ENCODE measurements at regions not wholly inside any gene's neighbourhood (a gene's known extent, or its start where the extent isn't known, plus 50 kb on each side); places are given as distances from the start of the nearest gene placed in this dataset.
"Not testable (repeated sequence)": the region's sequence is repeated elsewhere in the genome, so short reads cannot be mapped to it uniquely, and the experiment has no call there.

- H3K27ac Mint-ChIP-seq, result no peak overlapping the region
- H3K9me3 Mint-ChIP-seq, result no peaks in the 10 kb centered on the region
- no peaks in the 10 kb centered on the region for H3K27me3 Mint-ChIP-seq (ENCODE audit: low read depth)
- DNase-seq (ENCODE audit: low spot score in 2 of 2, unreplicated experiment in 2 of 2), result no peak
- peaks cover 34% of the 10 kb centered on the region for H3K4me1 Mint-ChIP-seq
- no peaks in the 10 kb centered on the region for H3K36me3 Mint-ChIP-seq
- H3K4me3 Mint-ChIP-seq, result no peak overlapping the region
- no peak for TF ChIP-seq CTCF (IDR thresholded peaks at IDR 0.05; ENCODE audit: unreplicated experiment)
Measured at GRCh38 chr3:194035406-194036138, 100.4 kb upstream of the HES1 start.

- Mint-ChIP-seq H3K36me3 (no peaks in the 10 kb centered on the region), H3K4me1 (peaks cover 38% of the 10 kb centered on the region), H3K4me3 (no peak overlapping the region), H3K9me3 (no peaks in the 10 kb centered on the region), H3K27ac (no peak overlapping the region), H3K27me3 (ENCODE audit: low read depth) (no peaks in the 10 kb centered on the region)
- TF ChIP-seq CTCF (IDR thresholded peaks at IDR 0.05; ENCODE audit: unreplicated experiment), result no peak
- DNase-seq (ENCODE audit: low spot score in 2 of 2, unreplicated experiment in 2 of 2), result no peak
Measured at GRCh38 chr3:194036842-194037241, 99.1 kb upstream of the HES1 start.

GRCh38 chr3:194038346-194038745, 97.6 kb upstream of the HES1 start:
- not testable (repeated sequence) for H3K4me3 Mint-ChIP-seq; H3K27ac Mint-ChIP-seq; H3K9me3 Mint-ChIP-seq; H3K36me3 Mint-ChIP-seq; H3K27me3 Mint-ChIP-seq (ENCODE audit: low read depth); DNase-seq (ENCODE audit: low spot score in 2 of 2, unreplicated experiment in 2 of 2)
- peaks cover 28% of the 10 kb centered on the region for H3K4me1 Mint-ChIP-seq

GRCh38 chr3:194038960-194039359, 97.0 kb upstream of the HES1 start:
- Mint-ChIP-seq H3K27me3 (ENCODE audit: low read depth) (no peaks in the 10 kb centered on the region), H3K4me3 (no peak overlapping the region), H3K36me3 (no peaks in the 10 kb centered on the region), H3K9me3 (no peaks in the 10 kb centered on the region), H3K27ac (no peak overlapping the region), H3K4me1 (peaks cover 29% of the 10 kb centered on the region)
- DNase-seq (ENCODE audit: low spot score in 2 of 2, unreplicated experiment in 2 of 2), result no peak
- no peak for TF ChIP-seq CTCF (IDR thresholded peaks at IDR 0.05; ENCODE audit: unreplicated experiment)

GRCh38 chr3:194040516-194041273, 95.3 kb upstream of the HES1 start:
- Mint-ChIP-seq H3K27me3 (ENCODE audit: low read depth) (no peaks in the 10 kb centered on the region), H3K27ac (peak overlapping the region; percentile 37), H3K4me1 (peaks cover 24% of the 10 kb centered on the region), H3K4me3 (no peak overlapping the region), H3K9me3 (no peaks in the 10 kb centered on the region), H3K36me3 (no peaks in the 10 kb centered on the region)
- TF ChIP-seq CTCF (IDR thresholded peaks at IDR 0.05; ENCODE audit: unreplicated experiment), result no peak
- no peak for DNase-seq (ENCODE audit: low spot score in 2 of 2, unreplicated experiment in 2 of 2)

GRCh38 chr3:194042927-194043326, 93.0 kb upstream of the HES1 start:
- peaks cover 24% of the 10 kb centered on the region for H3K4me1 Mint-ChIP-seq
- no peak overlapping the region for H3K4me3 Mint-ChIP-seq
- H3K9me3 Mint-ChIP-seq, result no peaks in the 10 kb centered on the region
- H3K36me3 Mint-ChIP-seq, result no peaks in the 10 kb centered on the region
- DNase-seq (ENCODE audit: low spot score in 2 of 2, unreplicated experiment in 2 of 2), result no peak
- H3K27ac Mint-ChIP-seq, result no peak overlapping the region
- no peaks in the 10 kb centered on the region for H3K27me3 Mint-ChIP-seq (ENCODE audit: low read depth)
- TF ChIP-seq CTCF (IDR thresholded peaks at IDR 0.05; ENCODE audit: unreplicated experiment), result no peak
